Ovary (tissue), 7 donors: ENCODE measurements at regions not wholly inside any gene's neighbourhood (a gene's known extent, or its start where the extent isn't known, plus 50 kb on each side); places are given as distances from the start of the nearest gene placed in this dataset.

ENCODE experiments used
- DNase-seq, 5 donors: peaks; one replicate each; pipeline ENCODE4 v3.0.0-alpha.2; 2019 to 2020
- H3K27ac ChIP-seq, 2 donors: fragments of 200-600 bp; one replicate each; pipeline versions ENCODE4 v1.5.1 to v1.8.0; 2019 to 2022
- H3K27me3 ChIP-seq: fragments of 200-600 bp; one replicate; pipeline ENCODE4 v1.8.0; 2022
- H3K36me3 ChIP-seq: fragments of 200-600 bp; sonication (generic); one replicate; pipeline ENCODE4 v1.5.1; 2019
- H3K4me1 ChIP-seq: one replicate; pipeline ENCODE4 v1.8.1; 2013; ENCODE audit warnings: mild to moderate bottlenecking, moderate library complexity; ENCODE audit not compliant: insufficient read depth
- H3K4me3 ChIP-seq: fragments of 200-600 bp; sonication (generic); one replicate; pipeline ENCODE4 v1.5.1; 2017
- H3K9me3 ChIP-seq, 2 donors: fragments of 200-600 bp in 1 of 2; sonication (generic) in 1 of 2; one replicate each; pipeline versions ENCODE4 v1.5.1 to v1.8.1; 2013 to 2019; ENCODE audit warnings: mild to moderate bottlenecking in 1 of 2, moderate library complexity in 1 of 2
- EP300 ChIP-seq: sonication (generic); formaldehyde crosslinking; IDR thresholded peaks from one replicate; pipeline ENCODE4 v1.6.1; 2017; ENCODE audit warnings: antibody characterized with exemption
- POLR2A ChIP-seq: fragments of 450-650 bp; IDR thresholded peaks from one replicate; pipeline ENCODE4 v1.6.1; 2017; ENCODE audit warnings: antibody characterized with exemption, mild to moderate bottlenecking, moderate library complexity
- WGBS, 3 donors: extraction: QIAGEN DNeasy Blood & Tissue Kit in 1 of 3; methylation state at CpG; one replicate each; pipeline versions ENCODE4 v1.1.5 to v1.1.7; 2013 to 2017; 5-methylcytosine and 5-hydroxymethylcytosine counted together
- intact Hi-C, 4 donors: fragments of 100-400 bp; cut with DNase I; formaldehyde crosslinking; loops; one replicate each; pipeline versions ENCODE4 v1.11.0 to v1.15.1; 2022 to 2023
- TF ChIP-seq, protein P1 (sequence below), 3 donors: fragments of 450-650 bp in 2 of 3; fragments of 200-600 bp in 1 of 3; IDR thresholded peaks; one replicate each; pipeline versions ENCODE4 v1.5.1 to v1.8.0; 2016 to 2022; ENCODE audit warnings: antibody characterized with exemption in 3 of 3, mild to moderate bottlenecking in 1 of 3
- donor health status: DM: no; HTN: no; CAD: no; lungs with moderate emphysema.
- donor health status: DM: no; HTN: no; CAD: no.
- donor health status: Bipolar disorder and iron deficiency.
- donor health status: DM: no; HTN: no; CAD: no.
- donor health status: DM: yes; HTN: yes; CAD: no.

DNA sequence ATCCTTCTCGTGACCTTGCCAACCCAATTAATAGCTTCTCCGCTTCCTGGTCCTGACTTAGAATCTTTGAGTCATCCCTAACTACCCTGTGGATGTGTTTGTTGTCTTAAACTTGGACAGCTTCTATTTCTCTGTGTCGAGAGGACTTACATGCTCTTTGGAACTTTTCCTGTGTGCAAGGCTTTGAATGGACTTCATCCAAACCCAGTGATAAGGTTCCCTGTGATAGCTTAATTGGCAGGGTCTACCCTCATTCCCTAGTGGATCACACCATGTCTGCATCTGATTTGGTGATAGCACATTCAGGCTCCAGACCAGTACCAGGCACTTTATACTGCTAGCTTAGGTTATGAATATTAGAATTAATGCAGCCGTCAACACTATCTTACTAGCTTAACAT, 378.2 kb upstream of the KAZN start:
- Histone ChIP-seq H3K4me3 (no peak overlapping the region), H3K4me1 (no peaks in the 10 kb centered on the region), H3K27ac (no peak overlapping the region), H3K9me3 (no peaks in the 10 kb centered on the region), H3K27me3 (no peaks in the 10 kb centered on the region), H3K36me3 (no peaks in the 10 kb centered on the region)
- no peak for DNase-seq
- WGBS, 3 donors = 41 to 46% (median 44%) methylated on average over 4 of the region's 4 CpGs
- intact Hi-C loops = no loop called here
- TF ChIP-seq, protein P1, sequence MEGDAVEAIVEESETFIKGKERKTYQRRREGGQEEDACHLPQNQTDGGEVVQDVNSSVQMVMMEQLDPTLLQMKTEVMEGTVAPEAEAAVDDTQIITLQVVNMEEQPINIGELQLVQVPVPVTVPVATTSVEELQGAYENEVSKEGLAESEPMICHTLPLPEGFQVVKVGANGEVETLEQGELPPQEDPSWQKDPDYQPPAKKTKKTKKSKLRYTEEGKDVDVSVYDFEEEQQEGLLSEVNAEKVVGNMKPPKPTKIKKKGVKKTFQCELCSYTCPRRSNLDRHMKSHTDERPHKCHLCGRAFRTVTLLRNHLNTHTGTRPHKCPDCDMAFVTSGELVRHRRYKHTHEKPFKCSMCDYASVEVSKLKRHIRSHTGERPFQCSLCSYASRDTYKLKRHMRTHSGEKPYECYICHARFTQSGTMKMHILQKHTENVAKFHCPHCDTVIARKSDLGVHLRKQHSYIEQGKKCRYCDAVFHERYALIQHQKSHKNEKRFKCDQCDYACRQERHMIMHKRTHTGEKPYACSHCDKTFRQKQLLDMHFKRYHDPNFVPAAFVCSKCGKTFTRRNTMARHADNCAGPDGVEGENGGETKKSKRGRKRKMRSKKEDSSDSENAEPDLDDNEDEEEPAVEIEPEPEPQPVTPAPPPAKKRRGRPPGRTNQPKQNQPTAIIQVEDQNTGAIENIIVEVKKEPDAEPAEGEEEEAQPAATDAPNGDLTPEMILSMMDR (IDR thresholded peaks at IDR 0.05) = no peak
- TF ChIP-seq EP300 (no peak), POLR2A (no peak)

DNA sequence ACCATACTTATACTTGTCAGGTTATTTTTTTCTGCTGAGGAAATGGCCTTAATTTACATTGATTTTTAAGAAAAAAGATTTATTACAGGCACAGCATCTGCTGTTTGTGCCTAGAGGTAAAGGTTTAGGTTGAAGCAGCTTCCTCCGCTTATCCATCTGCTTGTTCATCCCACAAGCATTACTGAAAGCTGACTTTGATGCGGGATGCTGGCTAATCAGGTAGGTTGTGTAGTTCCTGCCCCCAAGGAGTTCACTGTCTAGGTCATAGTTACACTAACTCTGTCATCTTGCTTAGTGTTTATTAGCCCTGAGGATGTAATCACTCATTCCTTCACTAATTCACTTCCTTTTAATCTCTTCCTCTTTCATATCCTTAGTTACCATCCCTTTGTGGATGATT, 377.7 kb upstream of the KAZN start:
- H3K4me3 ChIP-seq = no peak overlapping the region
- H3K4me1 ChIP-seq = no peaks in the 10 kb centered on the region
- H3K27ac ChIP-seq = no peak overlapping the region
- 67 to 76% (median 75%) methylated on average over 2 of the region's 2 CpGs for WGBS, 3 donors
- intact Hi-C loops = no loop called here
- TF ChIP-seq POLR2A (no peak), EP300 (no peak)
- TF ChIP-seq, protein P1 (IDR thresholded peaks at IDR 0.05) = no peak
- no peak for DNase-seq
- no peaks in the 10 kb centered on the region for H3K9me3 ChIP-seq
- H3K27me3 ChIP-seq = no peaks in the 10 kb centered on the region
- no peaks in the 10 kb centered on the region for H3K36me3 ChIP-seq

DNA sequence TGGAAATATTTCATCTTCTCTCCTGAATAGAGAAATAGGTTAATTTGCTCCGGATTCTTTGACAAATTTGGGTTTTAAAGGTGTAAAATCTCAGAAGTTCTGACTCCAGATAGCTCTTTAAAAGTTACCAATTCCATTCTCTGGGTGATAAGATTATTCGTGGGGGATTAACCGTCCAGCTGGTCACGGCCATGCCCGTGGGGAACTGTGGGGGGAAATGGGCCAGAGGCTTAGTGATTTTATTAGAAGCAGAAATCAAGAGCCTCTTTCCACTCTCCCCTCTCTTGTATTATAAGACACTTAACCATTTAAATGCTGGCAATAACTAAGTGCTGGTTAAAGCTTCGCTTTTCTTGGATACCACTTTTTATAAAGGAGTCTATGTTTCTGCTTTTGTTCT, 376.4 kb upstream of the KAZN start:
- 20 to 29% (median 23%) methylated on average over 6 of the region's 6 CpGs for WGBS, 3 donors
- DNase-seq = no peak
- Histone ChIP-seq H3K9me3 (no peaks in the 10 kb centered on the region), H3K27ac (no peak overlapping the region), H3K4me3 (no peak overlapping the region), H3K27me3 (no peaks in the 10 kb centered on the region), H3K36me3 (no peaks in the 10 kb centered on the region), H3K4me1 (no peaks in the 10 kb centered on the region)
- TF ChIP-seq EP300 = no peak
- intact Hi-C loops = no loop called here

DNA sequence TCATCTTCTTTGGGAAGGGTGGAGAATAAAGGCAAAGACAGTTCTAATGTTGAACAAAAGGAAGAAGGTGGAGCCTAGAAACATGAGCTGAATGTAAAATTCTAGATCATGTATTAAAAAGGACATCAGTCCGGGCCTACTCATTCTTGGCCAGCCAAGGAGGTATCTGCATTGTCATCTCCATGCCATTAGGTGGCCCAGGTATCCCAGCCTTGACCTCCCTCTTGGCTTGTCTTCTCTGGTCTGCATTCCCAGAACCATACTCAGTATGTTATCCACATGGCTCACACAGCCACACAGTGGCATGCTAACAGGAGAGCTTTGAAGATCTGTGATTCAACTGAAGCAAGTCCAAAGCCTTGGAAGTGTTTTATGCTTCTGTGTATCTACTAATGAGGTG, 369.8 kb upstream of the KAZN start:
- 79 to 100% (median 87%) methylated on average over 1 of the region's 1 CpG for WGBS, 3 donors
- Histone ChIP-seq H3K9me3 (no peaks in the 10 kb centered on the region), H3K27ac (no peak overlapping the region), H3K4me3 (no peak overlapping the region), H3K4me1 (no peaks in the 10 kb centered on the region), H3K27me3 (no peaks in the 10 kb centered on the region), H3K36me3 (no peaks in the 10 kb centered on the region)
- intact Hi-C loops = no loop called here
- no peak for DNase-seq
- no peak for TF ChIP-seq POLR2A
- no peak for TF ChIP-seq EP300
- TF ChIP-seq, protein P1 (IDR thresholded peaks at IDR 0.05) = no peak

DNA sequence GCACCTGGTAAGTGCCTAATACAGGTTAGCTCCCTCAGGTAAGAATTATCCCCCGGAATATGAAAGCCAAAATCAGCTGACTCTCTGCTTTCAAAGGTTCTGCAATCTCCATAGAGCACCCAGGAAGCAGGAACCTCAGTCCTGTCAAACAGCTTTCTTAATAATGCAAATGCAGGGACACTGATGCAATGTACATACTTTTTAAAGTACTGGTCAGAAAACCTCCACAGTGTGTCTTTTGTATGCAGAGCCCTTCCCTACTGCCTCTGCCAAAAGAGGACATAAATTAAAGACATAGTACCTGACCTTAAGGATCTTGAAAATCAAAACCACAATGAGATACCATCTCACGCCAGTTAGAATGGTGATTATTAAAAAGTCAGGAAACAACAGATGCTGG, 365.0 kb upstream of the KAZN start:
- intact Hi-C loops = no loop called here
- TF ChIP-seq, protein P1 (IDR thresholded peaks at IDR 0.05) = no peak
- TF ChIP-seq POLR2A = no peak
- TF ChIP-seq EP300 = no peak

More for the DNA sequence above, 365.0 kb upstream of the KAZN start:
- WGBS, 3 donors = 90 to 95% (median 94%) methylated on average over 2 of the region's 2 CpGs
- H3K36me3 ChIP-seq = no peaks in the 10 kb centered on the region
- no peak for DNase-seq
- no peaks in the 10 kb centered on the region for H3K27me3 ChIP-seq
- no peak overlapping the region for H3K4me3 ChIP-seq
- no peaks in the 10 kb centered on the region for H3K9me3 ChIP-seq
- H3K4me1 ChIP-seq = no peaks in the 10 kb centered on the region
- no peak overlapping the region for H3K27ac ChIP-seq
